AG10803 (cell line): ENCODE measurements at regions not wholly inside any gene's neighbourhood (a gene's known extent, or its start where the extent isn't known, plus 50 kb on each side); places are given as distances from the start of the nearest gene placed in this dataset.

ENCODE experiments used
- DNase-seq: peaks from one replicate; pipeline ENCODE4 v3.0.0; 2010; ENCODE audit warnings: low read depth
- H3K4me3 ChIP-seq: 2 replicates; pipeline ENCODE4 v1.5.1; 2011; ENCODE audit warnings: mild to moderate bottlenecking, low read length, control low read depth
- CTCF ChIP-seq: conservative IDR thresholded peaks from 2 replicates; pipeline ENCODE4 v1.5.1; 2011; ENCODE audit warnings: mild to moderate bottlenecking, low read length, control low read depth, inconsistent platforms

- TF ChIP-seq CTCF: no peak
- DNase-seq: peak; percentile 47
Measured at GRCh38 chr5:57805170-57805569, 322.6 kb upstream of the ACTBL2 start.

GRCh38 chr5:57804505-57804904 is 321.9 kb upstream of the ACTBL2 start:
- TF ChIP-seq CTCF: no peak
- H3K4me3 ChIP-seq: no peak overlapping the region
- no peak for DNase-seq

More at GRCh38 chr5:57805170-57805569, 322.6 kb upstream of the ACTBL2 start:
- H3K4me3 ChIP-seq: no peak overlapping the region

- peak; percentile 97 for DNase-seq
- H3K4me3 ChIP-seq: no peak overlapping the region
- no peak for TF ChIP-seq CTCF
Measured at GRCh38 chr5:57804007-57804444, 321.4 kb upstream of the ACTBL2 start.

GRCh38 chr5:57802131-57802530 is 319.5 kb upstream of the ACTBL2 start:
- TF ChIP-seq CTCF: no peak
- DNase-seq: peak; percentile 51
- H3K4me3 ChIP-seq: no peak overlapping the region

GRCh38 chr5:57795203-57795602 is 312.6 kb upstream of the ACTBL2 start:
- no peak overlapping the region for H3K4me3 ChIP-seq

GRCh38 chr5:57791875-57792274 is 309.3 kb upstream of the ACTBL2 start:
- no peak for TF ChIP-seq CTCF
- no peak overlapping the region for H3K4me3 ChIP-seq
- DNase-seq: no peak

More at GRCh38 chr5:57795203-57795602, 312.6 kb upstream of the ACTBL2 start:
- no peak for TF ChIP-seq CTCF
- DNase-seq: no peak

- no peak overlapping the region for H3K4me3 ChIP-seq
- DNase-seq: no peak
- no peak for TF ChIP-seq CTCF
Measured at GRCh38 chr5:57785946-57786345, 303.3 kb upstream of the ACTBL2 start.
